ENCODE measurements at regions not wholly inside any gene's neighbourhood (a gene's known extent, or its start where the extent isn't known, plus 50 kb on each side); places are given as distances from the start of the nearest gene placed in this dataset.

- TF ChIP-seq REST (IDR thresholded peaks at IDR 0.05; ENCODE audit: insufficient replicate concordance, low read depth) (no peak), SPI1 (IDR thresholded peaks at IDR 0.05; ENCODE audit: borderline replicate concordance, low read depth) (no peak), CTCF (IDR thresholded peaks at IDR 0.05; ENCODE audit: insufficient read depth, low read length) (no peak), POLR2AphosphoS5 (IDR thresholded peaks at IDR 0.05; ENCODE audit: low read depth) (no peak), GABPA (IDR thresholded peaks at IDR 0.05; ENCODE audit: low read depth) (no peak)
- Histone ChIP-seq H3K27ac (replicated peaks) (no peak overlapping the region), H3K27me3 (ENCODE audit: insufficient read depth, poor library complexity, severe bottlenecking) (no peaks in the 10 kb centered on the region), H3K4me3 (replicated peaks; ENCODE audit: insufficient read depth, low read length) (no peak overlapping the region)
- no peak for DNase-seq (ENCODE audit: low read depth in 1 of 2, low spot score in 1 of 2)
Measured at GRCh38 chr2:239793836-239794235, 231.3 kb downstream of the NDUFA10 start.

GRCh38 chr2:239793086-239793485, 232.1 kb downstream of the NDUFA10 start:
- H3K27ac ChIP-seq (replicated peaks) = no peak overlapping the region
- no peak for TF ChIP-seq CTCF (IDR thresholded peaks at IDR 0.05; ENCODE audit: insufficient read depth, low read length)
- no peak for TF ChIP-seq GABPA (IDR thresholded peaks at IDR 0.05; ENCODE audit: low read depth)
- no peak for TF ChIP-seq REST (IDR thresholded peaks at IDR 0.05; ENCODE audit: insufficient replicate concordance, low read depth)
- TF ChIP-seq POLR2AphosphoS5 (IDR thresholded peaks at IDR 0.05; ENCODE audit: low read depth) = no peak
- TF ChIP-seq SPI1 (IDR thresholded peaks at IDR 0.05; ENCODE audit: borderline replicate concordance, low read depth) = no peak
- H3K4me3 ChIP-seq (replicated peaks; ENCODE audit: insufficient read depth, low read length) = no peak overlapping the region
- no peaks in the 10 kb centered on the region for H3K27me3 ChIP-seq (ENCODE audit: insufficient read depth, poor library complexity, severe bottlenecking)
- DNase-seq (ENCODE audit: low read depth in 1 of 2, low spot score in 1 of 2) = no peak

GRCh38 chr2:239792405-239793084, 232.6 kb downstream of the NDUFA10 start:
- no peaks in the 10 kb centered on the region for H3K27me3 ChIP-seq (ENCODE audit: insufficient read depth, poor library complexity, severe bottlenecking)
- DNase-seq (ENCODE audit: low read depth in 1 of 2, low spot score in 1 of 2) = no peak

More at GRCh38 chr2:239792405-239793084, 232.6 kb downstream of the NDUFA10 start:
- Histone ChIP-seq H3K4me3 (replicated peaks; ENCODE audit: insufficient read depth, low read length) (no peak overlapping the region), H3K27ac (replicated peaks) (no peak overlapping the region)
- TF ChIP-seq POLR2AphosphoS5 (IDR thresholded peaks at IDR 0.05; ENCODE audit: low read depth) (no peak), GABPA (IDR thresholded peaks at IDR 0.05; ENCODE audit: low read depth) (no peak), REST (IDR thresholded peaks at IDR 0.05; ENCODE audit: insufficient replicate concordance, low read depth) (no peak), SPI1 (IDR thresholded peaks at IDR 0.05; ENCODE audit: borderline replicate concordance, low read depth) (no peak), CTCF (IDR thresholded peaks at IDR 0.05; ENCODE audit: insufficient read depth, low read length) (no peak)
